Muscle layer of duodenum (tissue), 2 donors: ENCODE measurements at regions not wholly inside any gene's neighbourhood (a gene's known extent, or its start where the extent isn't known, plus 50 kb on each side); places are given as distances from the start of the nearest gene placed in this dataset.

Source experiments
- H3K27ac ChIP-seq: one replicate; pipeline ENCODE4 v1.7.0; 2013; ENCODE audit warnings: mild to moderate bottlenecking, low read length
- H3K27me3 ChIP-seq: one replicate; pipeline ENCODE4 v1.7.0; 2013; ENCODE audit warnings: low read depth, mild to moderate bottlenecking, control low read depth, low read length
- H3K36me3 ChIP-seq, 2 donors: one replicate each; pipeline ENCODE4 v1.7.0; 2013; ENCODE audit warnings: low read length in 2 of 2, control low read depth in 1 of 2, mild to moderate bottlenecking in 1 of 2; ENCODE audit not compliant: insufficient read depth in 2 of 2, control insufficient read depth in 1 of 2
- H3K4me1 ChIP-seq, 2 donors: one replicate each; pipeline ENCODE4 v1.7.0; 2013; ENCODE audit warnings: low read length in 2 of 2, mild to moderate bottlenecking in 2 of 2, control low read depth in 1 of 2, moderate library complexity in 1 of 2; ENCODE audit not compliant: insufficient read depth in 2 of 2, control insufficient read depth in 1 of 2
- H3K4me3 ChIP-seq, 2 donors: one replicate each; pipeline ENCODE4 v1.7.0; 2013; ENCODE audit warnings: low read length in 2 of 2, low read depth in 1 of 2, mild to moderate bottlenecking in 1 of 2
- H3K9me3 ChIP-seq, 2 donors: one replicate each; pipeline ENCODE4 v1.7.0; 2013; ENCODE audit warnings: low read length in 2 of 2, control low read depth in 1 of 2, mild to moderate bottlenecking in 1 of 2; ENCODE audit not compliant: control insufficient read depth in 1 of 2
- donor health status: healthy.

- H3K36me3 ChIP-seq, result no peaks in the 10 kb centered on the region
- H3K4me3 ChIP-seq, result no peak overlapping the region
- no peaks in the 10 kb centered on the region for H3K4me1 ChIP-seq
- no peaks in the 10 kb centered on the region for H3K9me3 ChIP-seq
- no peak overlapping the region for H3K27ac ChIP-seq
- no peaks in the 10 kb centered on the region for H3K27me3 ChIP-seq
Observed at GRCh38 chr11:130804306-130805076, 111.8 kb downstream of the SNX19 start.

GRCh38 chr11:130806746-130807145, 109.5 kb downstream of the SNX19 start:
- Histone ChIP-seq H3K27ac (no peak overlapping the region), H3K4me1 (no peaks in the 10 kb centered on the region), H3K27me3 (no peaks in the 10 kb centered on the region), H3K4me3 (no peak overlapping the region), H3K9me3 (no peaks in the 10 kb centered on the region), H3K36me3 (no peaks in the 10 kb centered on the region)

GRCh38 chr11:130808541-130808940, 107.7 kb downstream of the SNX19 start:
- H3K9me3 ChIP-seq, result no peaks in the 10 kb centered on the region
- H3K4me1 ChIP-seq, result no peaks in the 10 kb centered on the region
- H3K36me3 ChIP-seq, result no peaks in the 10 kb centered on the region
- H3K4me3 ChIP-seq, result no peak overlapping the region
- H3K27ac ChIP-seq, result no peak overlapping the region
- no peaks in the 10 kb centered on the region for H3K27me3 ChIP-seq

DNA sequence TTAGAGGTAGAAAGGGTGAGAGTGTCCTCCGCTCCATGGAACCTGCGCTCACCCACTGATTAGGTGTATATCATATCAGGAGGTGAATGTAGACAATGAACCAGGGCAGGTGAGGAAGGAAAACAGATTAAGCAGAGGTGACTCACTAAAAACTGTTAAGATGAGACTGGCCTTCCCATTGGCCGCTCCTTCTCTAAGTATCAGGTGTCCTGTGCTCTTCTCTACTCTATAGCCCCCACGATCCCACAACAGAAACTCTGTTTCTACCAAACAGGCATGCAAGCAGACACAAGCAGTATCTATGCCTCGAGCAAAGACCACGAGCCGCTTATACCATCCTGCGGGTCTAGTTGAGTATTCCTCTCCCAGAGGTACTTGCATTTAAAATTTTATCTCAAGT, 103.1 kb downstream of the SNX19 start:
- H3K9me3 ChIP-seq, result no peaks in the 10 kb centered on the region
- no peak overlapping the region for H3K4me3 ChIP-seq
- no peak overlapping the region for H3K27ac ChIP-seq
- H3K36me3 ChIP-seq, result no peaks in the 10 kb centered on the region
- no peaks in the 10 kb centered on the region for H3K27me3 ChIP-seq
- no peaks in the 10 kb centered on the region for H3K4me1 ChIP-seq

DNA sequence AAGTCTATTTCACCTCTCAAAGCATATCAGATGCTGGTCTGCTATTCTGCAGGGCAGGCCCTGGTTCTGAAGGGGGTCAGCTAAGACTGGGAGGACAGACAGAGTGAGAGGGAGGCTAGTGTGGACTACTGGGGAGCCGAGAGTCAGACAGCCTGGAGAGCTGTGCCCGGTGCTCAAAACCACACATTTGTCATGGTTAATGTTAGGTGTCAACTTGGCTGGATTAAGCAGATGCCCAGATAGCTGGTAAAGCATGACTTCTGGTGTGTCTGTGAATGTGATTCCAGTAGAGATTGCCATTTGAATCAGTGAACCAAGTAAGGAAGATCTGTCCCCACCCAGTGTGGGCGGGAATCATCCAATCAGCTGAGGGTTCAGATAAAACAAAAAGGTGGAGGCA, 102.6 kb downstream of the SNX19 start:
- H3K9me3 ChIP-seq, result no peaks in the 10 kb centered on the region
- no peaks in the 10 kb centered on the region for H3K36me3 ChIP-seq
- no peaks in the 10 kb centered on the region for H3K4me1 ChIP-seq
- no peak overlapping the region for H3K27ac ChIP-seq
- no peaks in the 10 kb centered on the region for H3K27me3 ChIP-seq
- H3K4me3 ChIP-seq, result no peak overlapping the region

DNA sequence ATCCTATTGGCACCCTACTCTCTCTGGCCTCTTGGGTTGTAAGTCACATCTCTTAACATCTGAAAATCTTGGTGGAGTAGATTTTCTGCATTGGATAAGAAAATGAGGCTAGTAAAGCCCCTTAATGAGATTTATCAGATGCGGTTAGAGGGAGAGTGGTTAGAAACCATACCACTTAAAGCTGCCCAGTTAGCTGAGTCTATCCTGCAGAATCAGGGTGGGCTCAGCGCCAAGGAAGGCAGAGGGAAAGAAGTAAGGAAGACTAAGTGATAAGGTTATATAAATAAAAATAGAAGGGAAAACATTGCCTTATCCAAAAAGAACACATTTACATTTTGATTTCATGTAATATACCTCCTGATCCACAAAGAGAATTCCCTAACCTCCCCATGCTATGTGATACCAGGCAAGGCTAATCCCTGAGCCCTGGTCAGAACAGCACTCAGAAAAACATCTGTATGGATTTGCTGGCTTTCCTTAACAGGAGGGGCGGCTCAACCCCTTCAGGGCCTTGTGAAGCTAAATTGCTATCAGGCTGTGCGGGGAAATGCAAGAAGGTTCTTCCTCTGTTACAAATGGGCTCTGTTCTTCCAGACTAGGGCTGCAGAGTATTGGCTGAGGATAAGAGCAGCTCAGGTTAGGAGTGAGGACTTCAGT, 101.7 kb downstream of the SNX19 start:
- H3K36me3 ChIP-seq, result no peaks in the 10 kb centered on the region
- H3K4me1 ChIP-seq, result no peaks in the 10 kb centered on the region
- no peaks in the 10 kb centered on the region for H3K9me3 ChIP-seq
- H3K4me3 ChIP-seq, result no peak overlapping the region
- no peak overlapping the region for H3K27ac ChIP-seq
- H3K27me3 ChIP-seq, result no peaks in the 10 kb centered on the region

GRCh38 chr11:130815097-130815802, 101.0 kb downstream of the SNX19 start:
- Histone ChIP-seq H3K4me1 (no peaks in the 10 kb centered on the region), H3K27ac (no peak overlapping the region), H3K4me3 (no peak overlapping the region), H3K27me3 (no peaks in the 10 kb centered on the region), H3K36me3 (no peaks in the 10 kb centered on the region), H3K9me3 (no peaks in the 10 kb centered on the region)

DNA sequence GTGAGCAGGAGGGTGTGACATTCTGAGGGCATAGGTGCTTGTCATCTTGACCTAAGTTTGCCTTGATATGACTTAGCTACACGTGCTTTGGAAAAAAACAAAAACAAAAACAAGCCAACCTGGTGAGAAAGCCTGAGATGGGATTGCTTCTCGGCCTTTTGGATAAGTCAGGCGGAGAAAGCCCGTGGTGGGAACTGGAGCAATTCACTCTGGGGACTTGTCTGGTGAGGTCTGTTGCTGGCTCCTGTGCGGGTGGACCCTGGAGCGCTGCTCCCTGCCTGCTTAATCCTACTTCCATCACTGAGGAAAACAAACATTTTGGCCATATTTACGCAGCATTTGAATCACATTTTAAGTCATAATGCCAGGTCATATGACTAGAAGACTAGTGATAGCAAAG, 100.3 kb downstream of the SNX19 start:
- H3K27ac ChIP-seq, result no peak overlapping the region
- no peak overlapping the region for H3K4me3 ChIP-seq
- H3K4me1 ChIP-seq, result no peaks in the 10 kb centered on the region
- H3K36me3 ChIP-seq, result no peaks in the 10 kb centered on the region
- H3K27me3 ChIP-seq, result no peaks in the 10 kb centered on the region
- no peaks in the 10 kb centered on the region for H3K9me3 ChIP-seq

GRCh38 chr11:130816546-130817329, 99.5 kb downstream of the SNX19 start:
- H3K4me3 ChIP-seq, result no peak overlapping the region
- H3K4me1 ChIP-seq, result no peaks in the 10 kb centered on the region
- H3K36me3 ChIP-seq, result no peaks in the 10 kb centered on the region
- no peaks in the 10 kb centered on the region for H3K9me3 ChIP-seq
- H3K27ac ChIP-seq, result no peak overlapping the region
- no peaks in the 10 kb centered on the region for H3K27me3 ChIP-seq

DNA sequence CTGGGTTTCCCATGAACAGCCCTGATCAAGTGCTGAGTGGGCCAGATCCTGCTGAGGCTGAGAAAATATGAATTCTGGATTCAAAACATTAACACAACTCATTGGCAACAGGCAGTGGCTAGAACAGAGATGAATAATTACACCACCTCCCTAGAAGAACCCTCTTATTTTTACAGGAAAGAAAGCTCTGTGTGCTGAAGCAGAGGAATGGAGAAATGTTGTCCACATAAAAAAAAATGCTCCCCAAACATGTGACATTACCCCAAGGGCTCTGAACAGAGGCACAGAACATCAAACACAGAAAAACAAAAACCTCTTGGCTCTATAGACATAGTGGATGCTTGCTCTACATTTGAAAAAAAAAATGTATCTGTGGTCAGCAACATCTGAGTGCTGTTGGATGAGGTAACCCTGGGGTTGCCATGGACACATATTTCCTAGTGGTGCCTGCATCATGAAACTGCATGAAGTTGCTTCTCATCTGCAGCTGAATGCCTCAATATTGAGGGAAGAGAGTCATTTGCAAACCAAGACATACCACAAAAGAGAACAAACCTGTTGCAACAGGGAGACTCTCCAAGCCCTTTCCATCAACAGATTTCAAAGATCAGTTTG, 98.8 kb downstream of the SNX19 start:
- no peak overlapping the region for H3K4me3 ChIP-seq
- H3K9me3 ChIP-seq, result no peaks in the 10 kb centered on the region
- H3K27me3 ChIP-seq, result no peaks in the 10 kb centered on the region
- H3K36me3 ChIP-seq, result no peaks in the 10 kb centered on the region
- no peak overlapping the region for H3K27ac ChIP-seq
- H3K4me1 ChIP-seq, result no peaks in the 10 kb centered on the region

DNA sequence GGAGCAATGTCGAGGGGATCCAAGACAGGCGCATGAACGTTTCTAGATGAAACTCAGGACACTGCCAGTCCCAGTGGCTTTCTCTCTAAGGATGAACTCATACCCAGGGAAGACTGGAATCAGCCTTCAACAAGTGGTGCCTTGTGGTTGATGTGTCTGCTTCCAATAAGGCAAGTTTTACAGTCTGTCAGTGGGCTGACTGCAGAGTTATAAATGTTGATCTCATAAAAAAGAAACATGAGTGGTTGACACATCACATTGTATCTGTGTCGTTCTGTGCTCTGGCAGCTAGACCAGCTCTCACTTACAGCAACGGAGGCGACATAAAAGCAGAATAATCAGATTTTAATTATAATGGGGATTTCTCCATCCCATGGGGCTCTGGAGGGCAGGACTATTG, 96.7 kb downstream of the SNX19 start:
- Histone ChIP-seq H3K36me3 (no peaks in the 10 kb centered on the region), H3K4me3 (no peak overlapping the region)

More for the DNA sequence above, 96.7 kb downstream of the SNX19 start:
- H3K4me1 ChIP-seq, result no peaks in the 10 kb centered on the region
- no peak overlapping the region for H3K27ac ChIP-seq
- H3K9me3 ChIP-seq, result no peaks in the 10 kb centered on the region
- no peaks in the 10 kb centered on the region for H3K27me3 ChIP-seq
